ENCODE measurements at regions not wholly inside any gene's neighbourhood (a gene's known extent, or its start where the extent isn't known, plus 50 kb on each side); places are given as distances from the start of the nearest gene placed in this dataset.

DNA sequence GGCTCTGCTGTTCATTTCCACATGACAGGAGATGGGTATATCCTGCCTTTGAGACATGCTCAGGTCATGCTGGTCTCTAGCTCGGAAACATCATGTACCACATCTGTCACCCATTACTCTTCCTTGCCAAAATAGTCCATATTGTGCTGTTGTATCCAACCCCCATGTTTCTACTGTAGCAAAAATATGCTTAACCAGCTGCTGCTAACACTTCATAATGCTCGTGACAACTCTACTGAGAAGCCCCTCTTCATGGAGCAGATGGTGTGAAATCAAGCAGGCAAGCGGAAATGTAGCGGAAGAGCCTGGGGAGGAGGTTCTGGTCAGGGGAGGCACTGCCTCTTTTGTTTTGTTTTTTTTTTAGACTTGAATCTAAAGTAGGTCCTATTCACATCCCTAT, 82.9 kb downstream of the NPY start:
- TF ChIP-seq POLR2AphosphoS5 (IDR thresholded peaks at IDR 0.05; ENCODE audit: low read depth, low read length) (no peak), FOXP2 (optimal IDR thresholded peaks at IDR 0.05; ENCODE audit: borderline replicate concordance, extremely low read depth, extremely low read length, insufficient read depth) (no peak), TAF1 (IDR thresholded peaks at IDR 0.05; ENCODE audit: borderline replicate concordance, insufficient read depth, low read length) (no peak), SIN3A (IDR thresholded peaks at IDR 0.05; ENCODE audit: borderline replicate concordance, insufficient read depth, low read length) (no peak)
- TF ChIP-seq, protein P1, sequence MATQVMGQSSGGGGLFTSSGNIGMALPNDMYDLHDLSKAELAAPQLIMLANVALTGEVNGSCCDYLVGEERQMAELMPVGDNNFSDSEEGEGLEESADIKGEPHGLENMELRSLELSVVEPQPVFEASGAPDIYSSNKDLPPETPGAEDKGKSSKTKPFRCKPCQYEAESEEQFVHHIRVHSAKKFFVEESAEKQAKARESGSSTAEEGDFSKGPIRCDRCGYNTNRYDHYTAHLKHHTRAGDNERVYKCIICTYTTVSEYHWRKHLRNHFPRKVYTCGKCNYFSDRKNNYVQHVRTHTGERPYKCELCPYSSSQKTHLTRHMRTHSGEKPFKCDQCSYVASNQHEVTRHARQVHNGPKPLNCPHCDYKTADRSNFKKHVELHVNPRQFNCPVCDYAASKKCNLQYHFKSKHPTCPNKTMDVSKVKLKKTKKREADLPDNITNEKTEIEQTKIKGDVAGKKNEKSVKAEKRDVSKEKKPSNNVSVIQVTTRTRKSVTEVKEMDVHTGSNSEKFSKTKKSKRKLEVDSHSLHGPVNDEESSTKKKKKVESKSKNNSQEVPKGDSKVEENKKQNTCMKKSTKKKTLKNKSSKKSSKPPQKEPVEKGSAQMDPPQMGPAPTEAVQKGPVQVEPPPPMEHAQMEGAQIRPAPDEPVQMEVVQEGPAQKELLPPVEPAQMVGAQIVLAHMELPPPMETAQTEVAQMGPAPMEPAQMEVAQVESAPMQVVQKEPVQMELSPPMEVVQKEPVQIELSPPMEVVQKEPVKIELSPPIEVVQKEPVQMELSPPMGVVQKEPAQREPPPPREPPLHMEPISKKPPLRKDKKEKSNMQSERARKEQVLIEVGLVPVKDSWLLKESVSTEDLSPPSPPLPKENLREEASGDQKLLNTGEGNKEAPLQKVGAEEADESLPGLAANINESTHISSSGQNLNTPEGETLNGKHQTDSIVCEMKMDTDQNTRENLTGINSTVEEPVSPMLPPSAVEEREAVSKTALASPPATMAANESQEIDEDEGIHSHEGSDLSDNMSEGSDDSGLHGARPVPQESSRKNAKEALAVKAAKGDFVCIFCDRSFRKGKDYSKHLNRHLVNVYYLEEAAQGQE (IDR thresholded peaks at IDR 0.05; ENCODE audit: insufficient read depth in 1 of 2, low read depth in 2 of 2, low read length in 2 of 2): no peak

DNA sequence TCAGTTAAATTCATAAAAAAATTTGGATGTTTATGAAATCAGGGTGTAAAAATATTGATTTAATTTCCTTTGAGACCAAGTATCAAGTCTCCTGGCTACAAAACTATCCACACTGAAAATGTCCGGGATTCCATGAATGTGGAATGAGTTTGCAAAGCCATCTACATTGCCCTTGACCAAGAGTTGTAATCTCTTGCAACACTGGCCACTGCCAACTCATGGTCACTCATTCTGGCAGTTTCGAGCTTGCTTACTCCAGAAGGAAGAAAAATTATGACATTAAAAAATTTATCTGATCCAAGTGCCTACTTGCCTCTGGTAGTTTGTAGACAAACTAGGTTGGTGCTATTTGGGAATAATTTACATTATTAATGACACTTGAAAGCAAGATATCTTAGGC, 84.2 kb downstream of the NPY start:
- TF ChIP-seq FOXP2 (optimal IDR thresholded peaks at IDR 0.05; ENCODE audit: borderline replicate concordance, extremely low read depth, extremely low read length, insufficient read depth) (no peak), SIN3A (IDR thresholded peaks at IDR 0.05; ENCODE audit: borderline replicate concordance, insufficient read depth, low read length) (no peak), POLR2AphosphoS5 (IDR thresholded peaks at IDR 0.05; ENCODE audit: low read depth, low read length) (no peak), TAF1 (IDR thresholded peaks at IDR 0.05; ENCODE audit: borderline replicate concordance, insufficient read depth, low read length) (no peak)
- TF ChIP-seq, protein P1 (IDR thresholded peaks at IDR 0.05; ENCODE audit: insufficient read depth in 1 of 2, low read depth in 2 of 2, low read length in 2 of 2): no peak

DNA sequence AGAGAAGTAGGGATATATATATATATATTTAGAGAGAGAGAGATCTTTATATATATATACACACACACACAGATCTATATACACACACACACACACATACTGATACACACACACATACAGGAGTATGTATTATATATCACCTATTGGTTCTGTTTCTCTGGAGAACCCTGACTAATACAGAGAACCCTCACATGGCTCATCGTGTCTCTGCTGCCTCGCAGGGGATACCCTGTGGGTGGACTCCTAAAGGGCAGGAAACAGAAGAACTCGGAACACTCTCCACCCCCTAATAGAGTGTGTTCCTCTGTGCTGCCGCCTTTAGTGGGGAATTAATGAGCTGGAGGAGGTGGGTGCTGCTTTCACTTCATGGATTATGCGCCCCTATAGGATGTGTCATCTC, 86.6 kb downstream of the NPY start:
- TF ChIP-seq, protein P1 (IDR thresholded peaks at IDR 0.05; ENCODE audit: insufficient read depth in 1 of 2, low read depth in 2 of 2, low read length in 2 of 2): no peak

DNA sequence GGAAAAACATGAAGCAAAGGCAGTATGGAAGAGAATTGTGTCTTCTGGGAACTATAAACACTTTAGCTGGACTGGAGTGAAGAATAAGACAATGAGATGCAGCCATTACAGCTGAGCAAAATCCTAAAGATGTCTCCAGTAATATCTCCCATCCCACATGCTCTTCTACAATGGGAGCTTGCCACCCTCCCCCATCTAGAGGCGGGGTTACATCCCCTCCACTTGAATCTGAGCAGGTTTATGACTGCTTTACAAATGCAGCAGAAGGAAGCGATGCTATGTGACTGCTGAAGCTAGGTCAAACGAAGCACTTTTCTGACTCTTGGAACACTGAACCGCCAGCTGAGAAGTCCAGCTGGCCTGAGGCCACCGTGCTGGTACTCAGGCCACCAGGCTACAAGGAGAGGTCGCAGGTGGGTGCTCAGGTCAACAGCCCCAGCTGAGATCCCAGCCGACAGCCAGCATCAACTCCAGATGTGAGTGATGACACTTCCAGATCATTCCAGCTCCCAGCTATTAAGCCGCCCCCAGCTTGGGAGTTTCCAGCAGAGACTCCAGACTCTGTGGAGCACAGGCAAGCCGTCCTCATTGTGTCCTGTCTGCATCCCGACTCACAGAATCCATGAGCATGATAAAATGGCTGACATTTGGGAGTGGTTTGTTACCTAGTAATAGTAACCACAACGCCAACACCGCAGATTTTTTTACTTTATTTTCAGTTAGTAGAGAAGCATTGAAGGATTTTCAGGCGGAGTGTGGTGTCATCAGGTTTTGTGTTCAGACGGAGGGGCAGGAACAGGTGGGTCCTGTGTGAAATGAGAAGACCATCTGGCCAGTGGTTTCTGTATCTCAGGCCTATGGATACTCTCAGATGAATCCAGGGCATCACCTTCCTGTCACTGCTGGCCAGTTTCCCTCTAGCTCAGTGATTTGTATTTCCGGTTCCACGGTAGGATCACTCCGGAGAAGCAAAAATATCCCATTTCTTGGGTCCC, 89.3 kb downstream of the NPY start:
- TF ChIP-seq FOXP2 (optimal IDR thresholded peaks at IDR 0.05; ENCODE audit: borderline replicate concordance, extremely low read depth, extremely low read length, insufficient read depth): no peak

DNA sequence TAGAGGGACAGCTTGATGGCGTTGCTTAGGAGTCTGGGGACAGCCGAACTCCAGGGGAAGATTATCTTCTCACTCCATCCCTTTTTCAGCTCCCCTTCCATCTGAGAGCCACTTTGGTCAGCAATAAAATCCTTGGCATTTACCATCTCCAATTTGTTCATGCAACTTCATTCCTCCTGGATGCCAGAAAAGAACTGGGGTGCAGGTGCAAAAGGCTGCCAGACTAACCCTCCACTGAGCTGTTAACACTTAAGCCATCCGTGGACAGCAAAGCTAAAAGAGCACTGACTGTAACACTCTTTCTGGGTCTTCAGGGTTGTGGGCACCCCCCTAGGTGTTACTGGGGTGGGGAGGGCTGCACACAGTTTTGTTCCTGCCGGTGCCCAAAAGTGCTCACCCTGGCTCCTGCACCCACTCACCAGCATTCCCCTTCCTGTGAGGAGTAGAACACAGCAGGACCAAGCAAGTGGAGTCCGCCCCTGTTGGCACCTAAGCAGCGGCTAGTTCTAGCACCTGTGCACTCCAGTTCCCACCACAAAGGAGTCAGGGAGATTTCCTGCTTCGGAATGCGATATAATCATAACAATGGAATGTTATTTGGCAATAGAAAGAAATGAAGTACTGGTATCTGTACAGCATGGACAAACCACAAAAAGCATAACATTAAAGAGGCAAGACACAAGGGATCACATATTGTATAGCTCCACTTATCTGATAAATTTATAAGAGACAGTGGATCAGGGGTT, 95.1 kb downstream of the NPY start:
- TF ChIP-seq TAF1 (IDR thresholded peaks at IDR 0.05; ENCODE audit: borderline replicate concordance, insufficient read depth, low read length) (no peak), SIN3A (IDR thresholded peaks at IDR 0.05; ENCODE audit: borderline replicate concordance, insufficient read depth, low read length) (no peak), POLR2AphosphoS5 (IDR thresholded peaks at IDR 0.05; ENCODE audit: low read depth, low read length) (no peak), FOXP2 (optimal IDR thresholded peaks at IDR 0.05; ENCODE audit: borderline replicate concordance, extremely low read depth, extremely low read length, insufficient read depth) (no peak)
- TF ChIP-seq, protein P1 (IDR thresholded peaks at IDR 0.05; ENCODE audit: insufficient read depth in 1 of 2, low read depth in 2 of 2, low read length in 2 of 2): no peak

All from PFSK-1 (cell line).